ENCODE measurements at regions not wholly inside any gene's neighbourhood (a gene's known extent, or its start where the extent isn't known, plus 50 kb on each side); places are given as distances from the start of the nearest gene placed in this dataset.
"Not testable (repeated sequence)": the region's sequence is repeated elsewhere in the genome, so short reads cannot be mapped to it uniquely, and the experiment has no call there.

GRCh38 chr21:19468991-19469715, 1065.6 kb upstream of the TMPRSS15 start:
- no peak for DNase-seq (ENCODE audit: low spot score in 2 of 2)
- Histone ChIP-seq H3K36me3 (no peaks in the 10 kb centered on the region), H3K27ac (no peak overlapping the region), H3K4me3 (no peak overlapping the region), H3K9me3 (peaks cover 4% of the 10 kb centered on the region), H3K4me1 (no peaks in the 10 kb centered on the region), H3K27me3 (no peaks in the 10 kb centered on the region)
- 85% methylated on average over 3 of the region's 3 CpGs for WGBS
- TF ChIP-seq POLR2A (IDR thresholded peaks at IDR 0.05) (no peak), EP300 (IDR thresholded peaks at IDR 0.05) (no peak), CTCF (IDR thresholded peaks at IDR 0.05) (no peak), POLR2AphosphoS5 (IDR thresholded peaks at IDR 0.05) (no peak)

- DNase-seq (ENCODE audit: low spot score in 2 of 2): no peak
- no peak for TF ChIP-seq CTCF (IDR thresholded peaks at IDR 0.05)
- TF ChIP-seq POLR2AphosphoS5 (IDR thresholded peaks at IDR 0.05): no peak
- no peak for TF ChIP-seq POLR2A (IDR thresholded peaks at IDR 0.05)
- no peak for TF ChIP-seq EP300 (IDR thresholded peaks at IDR 0.05)
- no peaks in the 10 kb centered on the region for H3K27me3 ChIP-seq
- peaks cover 2% of the 10 kb centered on the region for H3K9me3 ChIP-seq
- no peak overlapping the region for H3K27ac ChIP-seq
- H3K4me1 ChIP-seq: no peaks in the 10 kb centered on the region
- 33% methylated on average over 1 of the region's 1 CpG for WGBS
- H3K4me3 ChIP-seq: no peak overlapping the region
- no peaks in the 10 kb centered on the region for H3K36me3 ChIP-seq
These were observed 1071.9 kb upstream of the TMPRSS15 start for GRCh38 chr21:19475525-19475924.

GRCh38 chr21:19489930-19490329, 1086.3 kb upstream of the TMPRSS15 start:
- peaks cover 8% of the 10 kb centered on the region for H3K9me3 ChIP-seq
- no peak for DNase-seq (ENCODE audit: low spot score in 2 of 2)
- H3K27ac ChIP-seq: no peak overlapping the region
- WGBS: 69% methylated on average over 3 of the region's 3 CpGs
- TF ChIP-seq POLR2AphosphoS5 (IDR thresholded peaks at IDR 0.05): no peak
- TF ChIP-seq POLR2A (IDR thresholded peaks at IDR 0.05): no peak
- TF ChIP-seq CTCF (IDR thresholded peaks at IDR 0.05): no peak
- TF ChIP-seq EP300 (IDR thresholded peaks at IDR 0.05): no peak
- no peaks in the 10 kb centered on the region for H3K4me1 ChIP-seq
- no peaks in the 10 kb centered on the region for H3K27me3 ChIP-seq
- H3K36me3 ChIP-seq: no peaks in the 10 kb centered on the region
- H3K4me3 ChIP-seq: no peak overlapping the region

GRCh38 chr21:19490481-19490880, 1086.9 kb upstream of the TMPRSS15 start:
- H3K27me3 ChIP-seq: no peaks in the 10 kb centered on the region
- H3K9me3 ChIP-seq: peaks cover 8% of the 10 kb centered on the region
- no peaks in the 10 kb centered on the region for H3K36me3 ChIP-seq
- DNase-seq (ENCODE audit: low spot score in 2 of 2): no peak
- H3K4me3 ChIP-seq: no peak overlapping the region
- 40% methylated on average over 2 of the region's 2 CpGs for WGBS
- H3K4me1 ChIP-seq: no peaks in the 10 kb centered on the region
- no peak overlapping the region for H3K27ac ChIP-seq
- TF ChIP-seq POLR2AphosphoS5 (IDR thresholded peaks at IDR 0.05) (no peak), CTCF (IDR thresholded peaks at IDR 0.05) (no peak), POLR2A (IDR thresholded peaks at IDR 0.05) (no peak), EP300 (IDR thresholded peaks at IDR 0.05) (no peak)

GRCh38 chr21:19493437-19494241, 1090.1 kb upstream of the TMPRSS15 start:
- not testable (repeated sequence) for DNase-seq (ENCODE audit: low spot score in 2 of 2); H3K4me1 ChIP-seq; H3K4me3 ChIP-seq; H3K9me3 ChIP-seq; H3K27ac ChIP-seq; H3K27me3 ChIP-seq; H3K36me3 ChIP-seq
- WGBS: 95% methylated on average over 27 of the region's 52 CpGs
